ENCODE measurements at regions not wholly inside any gene's neighbourhood (a gene's known extent, or its start where the extent isn't known, plus 50 kb on each side); places are given as distances from the start of the nearest gene placed in this dataset.

- DNase-seq = no peak
These were observed 424.1 kb downstream of the PRR32 start for GRCh38 chrX:127243654-127244053.

- no peak for DNase-seq
These were observed 440.2 kb downstream of the PRR32 start for GRCh38 chrX:127259742-127260141.

- no peak for DNase-seq
These were observed 456.8 kb downstream of the PRR32 start for GRCh38 chrX:127276326-127276725.

- DNase-seq = no peak
These were observed 481.0 kb downstream of the PRR32 start for GRCh38 chrX:127300511-127300910.

GRCh38 chrX:127302841-127303240, 483.3 kb downstream of the PRR32 start:
- no peak for DNase-seq

- no peak for DNase-seq
These were observed 485.5 kb downstream of the PRR32 start for GRCh38 chrX:127305013-127305412.

- DNase-seq = no peak
These were observed 486.7 kb downstream of the PRR32 start for GRCh38 chrX:127306262-127306661.

GRCh38 chrX:127313635-127314034, 494.1 kb downstream of the PRR32 start:
- no peak for DNase-seq

GRCh38 chrX:127317159-127317558, 497.6 kb downstream of the PRR32 start:
- DNase-seq = no peak

- DNase-seq = no peak
These were observed 504.6 kb downstream of the PRR32 start for GRCh38 chrX:127324128-127324527.

Data from NCI-H2081 (cell line).